ENCODE measurements at regions not wholly inside any gene's neighbourhood (a gene's known extent, or its start where the extent isn't known, plus 50 kb on each side); places are given as distances from the start of the nearest gene placed in this dataset.

- TF ChIP-seq TBP (IDR thresholded peaks at IDR 0.05; ENCODE audit: low read depth, low read length) = no peak
- no peak for TF ChIP-seq KDM5A (IDR thresholded peaks at IDR 0.05; ENCODE audit: low read length)
- no peak for TF ChIP-seq SIX5 (IDR thresholded peaks at IDR 0.05; ENCODE audit: low read depth, low read length)
- no peak for TF ChIP-seq RXRA (IDR thresholded peaks at IDR 0.05; ENCODE audit: insufficient read depth, low read depth, low read length)
- TF ChIP-seq YY1 (IDR thresholded peaks at IDR 0.05; ENCODE audit: low read depth, low read length) = no peak
- no peak for TF ChIP-seq E2F6 (IDR thresholded peaks at IDR 0.05)
- TF ChIP-seq JUND (IDR thresholded peaks at IDR 0.05; ENCODE audit: low read length) = no peak
- TF ChIP-seq BCL11A (IDR thresholded peaks at IDR 0.05; ENCODE audit: low read depth in 2 of 2, low read length in 2 of 2) = no peak
- TF ChIP-seq PHF8 (conservative IDR thresholded peaks at IDR 0.05; ENCODE audit: low read depth, low read length) = no peak
- TF ChIP-seq RNF2 (IDR thresholded peaks at IDR 0.05; ENCODE audit: borderline replicate concordance, low read depth, low read length, missing control alignments, poor library complexity, severe bottlenecking) = no peak
- no peak for TF ChIP-seq GABPA (IDR thresholded peaks at IDR 0.05; ENCODE audit: borderline replicate concordance, insufficient read depth, low read length)
- TF ChIP-seq FOSL1 (IDR thresholded peaks at IDR 0.05; ENCODE audit: insufficient read depth, low read depth, low read length) = no peak
- H3K4me1 ChIP-seq (replicated peaks in 1 of 4; ENCODE audit: control insufficient read depth in 3 of 4, insufficient read depth in 4 of 4, low read length in 3 of 4) = no peaks in the 10 kb centered on the region
- no peaks in the 10 kb centered on the region for H3K36me3 ChIP-seq (ENCODE audit: control insufficient read depth in 2 of 4, insufficient read depth in 4 of 4, low read length in 3 of 4)
- H3K79me1 ChIP-seq (ENCODE audit: low read depth, low read length) = no peaks in the 10 kb centered on the region
- H3K23ac ChIP-seq (ENCODE audit: insufficient read length) = no peak overlapping the region
- no peak overlapping the region for H3K4me2 ChIP-seq (ENCODE audit: insufficient read depth in 1 of 2, low read depth in 2 of 2, low read length in 2 of 2)
- H2BK20ac ChIP-seq (ENCODE audit: low read length) = no peak overlapping the region
- no peak overlapping the region for H4K8ac ChIP-seq (ENCODE audit: extremely low read depth, insufficient read depth, low read length)
- no peaks in the 10 kb centered on the region for H3K79me2 ChIP-seq (ENCODE audit: control insufficient read depth in 1 of 2, insufficient read depth in 2 of 2, low read length in 2 of 2)
- no peak overlapping the region for H2AK5ac ChIP-seq (ENCODE audit: low read depth, low read length)
- H3K27ac ChIP-seq (ENCODE audit: low read depth, low read length) = no peak overlapping the region
- H3K14ac ChIP-seq (ENCODE audit: insufficient read length) = no peak overlapping the region
- H2BK12ac ChIP-seq (ENCODE audit: low read depth, low read length) = no peak overlapping the region
- 82% methylated on average over 14 of the region's 17 CpGs; no CpG with 5 or more reads in 1 of the 2 experiments for WGBS, 2 experiments (ENCODE audit: extremely low coverage in 1 of 2, insufficient coverage in 1 of 2, insufficient read length in 1 of 2, insufficient replicate concordance in 2 of 2, low coverage in 1 of 2, low lambda C conversion rate in 2 of 2, missing lambda C conversion rate in 1 of 2)
- no peak overlapping the region for H2BK5ac ChIP-seq (ENCODE audit: low read depth, low read length)
- no peak overlapping the region for H3K4me3 ChIP-seq (ENCODE audit: extremely low read depth in 1 of 4, insufficient read depth in 2 of 4, low read depth in 3 of 4, low read length in 4 of 4)
- no peaks in the 10 kb centered on the region for H3K27me3 ChIP-seq (replicated peaks in 1 of 4; ENCODE audit: control insufficient read depth in 3 of 4, extremely low read depth in 1 of 4, insufficient read depth in 3 of 4, low read length in 3 of 4)
- H2AFZ ChIP-seq (ENCODE audit: low read length) = no peak overlapping the region
- ChIA-PET CTCF (ENCODE audit: partially characterized antibody) (interaction anchor here (0.6 kb wide), 1 partner anchor 677 kb away, joined by 3 read pairs; no protein-coding TSS in a partner anchor), POLR2A (ENCODE audit: partially characterized antibody) (no interaction called here)
- H4K91ac ChIP-seq (replicated peaks; ENCODE audit: insufficient read length, low read length) = no peak overlapping the region
- H2BK15ac ChIP-seq (ENCODE audit: low read length) = no peak overlapping the region
- peaks cover 3 to 11% of the 10 kb centered on the region in 2 experiments; a peak in 3 of 4 replicates for H3K9me3 ChIP-seq (ENCODE audit: insufficient read depth in 2 of 2, low read depth in 1 of 2, low read length in 1 of 2)
- DNase-seq (ENCODE audit: low read depth in 1 of 2, low spot score in 2 of 2) (no peak), FAIRE-seq (no peak)
- H4K5ac ChIP-seq (ENCODE audit: insufficient read length, low read depth, low read length) = no peak overlapping the region
- no peak overlapping the region for H3K4ac ChIP-seq (replicated peaks; ENCODE audit: insufficient read length, low read depth, low read length)
- no peak overlapping the region for H3K56ac ChIP-seq (replicated peaks; ENCODE audit: insufficient read length, low read depth, low read length)
- no peak overlapping the region for H3K18ac ChIP-seq (ENCODE audit: extremely low read depth, low read length)
- no peaks in the 10 kb centered on the region; the same call in 1 of the 2 replicates for H3K23me2 ChIP-seq (ENCODE audit: low read depth, low read length)
- H3K9ac ChIP-seq (replicated peaks in 1 of 4; ENCODE audit: extremely low read depth in 1 of 4, low read depth in 3 of 4, low read length in 3 of 4) = no peak overlapping the region
- no peak overlapping the region for H2BK120ac ChIP-seq (replicated peaks; ENCODE audit: low read depth, low read length)
- no peaks in the 10 kb centered on the region for H4K20me1 ChIP-seq (replicated peaks in 1 of 2; ENCODE audit: control insufficient read depth in 1 of 2, insufficient read depth in 2 of 2, low read length in 2 of 2)
Observed at GRCh38 chr1:79561521-79561978, 555.0 kb upstream of the ADGRL4 start.

Data from H1 (cell line).